ENCODE measurements at regions not wholly inside any gene's neighbourhood (a gene's known extent, or its start where the extent isn't known, plus 50 kb on each side); places are given as distances from the start of the nearest gene placed in this dataset.

- no peak overlapping the region for H3K4me3 ChIP-seq (ENCODE audit: low read length)
- no peak overlapping the region for H2AFZ ChIP-seq (ENCODE audit: low read length)
- H4K20me1 ChIP-seq (ENCODE audit: insufficient read depth, low read depth, low read length) = no peaks in the 10 kb centered on the region
- H3K79me2 ChIP-seq (ENCODE audit: low read length) = no peaks in the 10 kb centered on the region
- H3K4me2 ChIP-seq (ENCODE audit: low read depth, low read length, poor library complexity, severe bottlenecking) = no peak overlapping the region
- no peaks in the 10 kb centered on the region for H3K36me3 ChIP-seq (ENCODE audit: insufficient read depth, low read length)
- H3K4me1 ChIP-seq (ENCODE audit: low read length) = no peaks in the 10 kb centered on the region
- no peak overlapping the region for H3K9ac ChIP-seq (ENCODE audit: low read length)
- no peaks in the 10 kb centered on the region for H3K9me2 ChIP-seq (replicated peaks; ENCODE audit: insufficient read depth, low read length)
- H3K9me3 ChIP-seq (ENCODE audit: low read length) = no peaks in the 10 kb centered on the region
- no peak overlapping the region for H3K27ac ChIP-seq (ENCODE audit: low read length)
- H3K27me3 ChIP-seq (ENCODE audit: low read length) = no peaks in the 10 kb centered on the region
- DNase-seq = no peak
These were observed 205.0 kb upstream of the DAPK1 start for GRCh38 chr9:87292449-87293191.

- Histone ChIP-seq H3K4me1 (ENCODE audit: low read length) (no peaks in the 10 kb centered on the region), H3K27me3 (ENCODE audit: low read length) (no peaks in the 10 kb centered on the region), H3K9ac (ENCODE audit: low read length) (no peak overlapping the region), H3K4me3 (ENCODE audit: low read length) (no peak overlapping the region), H3K9me3 (ENCODE audit: low read length) (no peaks in the 10 kb centered on the region), H3K79me2 (ENCODE audit: low read length) (no peaks in the 10 kb centered on the region), H3K9me2 (replicated peaks; ENCODE audit: insufficient read depth, low read length) (no peaks in the 10 kb centered on the region), H3K4me2 (ENCODE audit: low read depth, low read length, poor library complexity, severe bottlenecking) (no peak overlapping the region), H4K20me1 (ENCODE audit: insufficient read depth, low read depth, low read length) (no peaks in the 10 kb centered on the region), H3K27ac (ENCODE audit: low read length) (no peak overlapping the region), H2AFZ (ENCODE audit: low read length) (no peak overlapping the region), H3K36me3 (ENCODE audit: insufficient read depth, low read length) (no peaks in the 10 kb centered on the region)
- no peak for DNase-seq
These were observed 203.5 kb upstream of the DAPK1 start for GRCh38 chr9:87294126-87294525.

- Histone ChIP-seq H3K27ac (ENCODE audit: low read length) (no peak overlapping the region), H4K20me1 (ENCODE audit: insufficient read depth, low read depth, low read length) (no peaks in the 10 kb centered on the region), H3K4me3 (ENCODE audit: low read length) (no peak overlapping the region), H3K9me3 (ENCODE audit: low read length) (no peaks in the 10 kb centered on the region), H3K27me3 (ENCODE audit: low read length) (no peaks in the 10 kb centered on the region), H3K9ac (ENCODE audit: low read length) (no peak overlapping the region), H3K79me2 (ENCODE audit: low read length) (no peaks in the 10 kb centered on the region), H3K36me3 (ENCODE audit: insufficient read depth, low read length) (no peaks in the 10 kb centered on the region), H3K4me2 (ENCODE audit: low read depth, low read length, poor library complexity, severe bottlenecking) (no peak overlapping the region), H3K9me2 (replicated peaks; ENCODE audit: insufficient read depth, low read length) (no peaks in the 10 kb centered on the region), H2AFZ (ENCODE audit: low read length) (no peak overlapping the region), H3K4me1 (ENCODE audit: low read length) (no peaks in the 10 kb centered on the region)
- no peak for DNase-seq
These were observed 196.8 kb upstream of the DAPK1 start for GRCh38 chr9:87300915-87301314.

- H3K4me2 ChIP-seq (ENCODE audit: low read depth, low read length, poor library complexity, severe bottlenecking) = no peak overlapping the region
- H3K9me3 ChIP-seq (ENCODE audit: low read length) = no peaks in the 10 kb centered on the region
- no peaks in the 10 kb centered on the region for H3K4me1 ChIP-seq (ENCODE audit: low read length)
- H3K9me2 ChIP-seq (replicated peaks; ENCODE audit: insufficient read depth, low read length) = no peaks in the 10 kb centered on the region
- no peak overlapping the region for H3K27ac ChIP-seq (ENCODE audit: low read length)
- H3K9ac ChIP-seq (ENCODE audit: low read length) = no peak overlapping the region
- H3K4me3 ChIP-seq (ENCODE audit: low read length) = no peak overlapping the region
- no peaks in the 10 kb centered on the region for H4K20me1 ChIP-seq (ENCODE audit: insufficient read depth, low read depth, low read length)
- no peaks in the 10 kb centered on the region for H3K79me2 ChIP-seq (ENCODE audit: low read length)
- no peaks in the 10 kb centered on the region for H3K27me3 ChIP-seq (ENCODE audit: low read length)
- DNase-seq = no peak
- no peaks in the 10 kb centered on the region for H3K36me3 ChIP-seq (ENCODE audit: insufficient read depth, low read length)
- H2AFZ ChIP-seq (ENCODE audit: low read length) = no peak overlapping the region
These were observed 196.3 kb upstream of the DAPK1 start for GRCh38 chr9:87301371-87301770.

DNA sequence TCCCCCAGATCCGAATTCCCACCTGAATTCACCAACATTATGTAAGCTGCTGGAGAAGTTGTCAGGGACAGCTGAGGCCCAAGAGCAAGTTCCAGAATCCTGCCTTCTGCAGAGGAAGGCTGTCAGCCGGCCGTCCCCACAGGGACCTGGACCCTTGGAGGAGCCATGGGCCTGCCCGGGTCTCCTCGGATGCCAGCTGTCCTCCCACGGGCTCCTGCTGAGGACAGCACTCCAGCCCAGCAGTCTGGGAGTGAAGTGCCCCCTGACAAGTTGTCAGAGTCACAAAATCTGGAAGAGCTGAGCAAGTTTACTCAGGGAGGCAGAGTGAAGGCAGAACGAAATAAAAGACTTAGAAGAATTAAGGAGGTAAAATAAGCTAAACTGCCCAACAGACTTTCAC, 192.5 kb upstream of the DAPK1 start:
- H3K4me3 ChIP-seq (ENCODE audit: low read length) = no peak overlapping the region
- no peak for DNase-seq
- no peaks in the 10 kb centered on the region for H3K36me3 ChIP-seq (ENCODE audit: insufficient read depth, low read length)

DNA sequence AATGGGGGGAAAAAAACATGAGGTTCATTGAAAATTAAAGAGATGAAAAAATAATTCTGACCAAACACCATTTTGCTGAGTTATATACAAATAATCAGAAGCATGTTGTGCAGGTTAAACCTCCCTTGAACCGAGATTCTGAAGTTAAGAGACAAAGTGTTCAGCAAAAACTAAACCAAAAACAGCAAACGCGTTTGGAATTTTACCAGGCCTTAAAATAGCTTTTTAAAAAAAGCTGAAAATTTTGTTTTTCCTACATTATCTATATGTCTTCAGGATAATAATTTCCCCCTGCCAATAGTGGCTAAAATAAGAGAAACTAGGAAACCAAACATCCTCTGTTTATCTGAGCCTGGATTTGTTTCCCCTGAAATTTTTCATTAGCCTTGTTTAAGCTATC, 191.7 kb upstream of the DAPK1 start:
- Histone ChIP-seq H2AFZ (ENCODE audit: low read length) (no peak overlapping the region), H4K20me1 (ENCODE audit: insufficient read depth, low read depth, low read length) (no peaks in the 10 kb centered on the region), H3K9me2 (replicated peaks; ENCODE audit: insufficient read depth, low read length) (no peaks in the 10 kb centered on the region), H3K79me2 (ENCODE audit: low read length) (no peaks in the 10 kb centered on the region), H3K4me1 (ENCODE audit: low read length) (no peaks in the 10 kb centered on the region), H3K9ac (ENCODE audit: low read length) (no peak overlapping the region), H3K36me3 (ENCODE audit: insufficient read depth, low read length) (no peaks in the 10 kb centered on the region), H3K4me2 (ENCODE audit: low read depth, low read length, poor library complexity, severe bottlenecking) (no peak overlapping the region), H3K9me3 (ENCODE audit: low read length) (no peaks in the 10 kb centered on the region), H3K4me3 (ENCODE audit: low read length) (no peak overlapping the region), H3K27ac (ENCODE audit: low read length) (no peak overlapping the region), H3K27me3 (ENCODE audit: low read length) (no peaks in the 10 kb centered on the region)
- DNase-seq = no peak

More for the DNA sequence above, 192.5 kb upstream of the DAPK1 start:
- no peak overlapping the region for H3K4me2 ChIP-seq (ENCODE audit: low read depth, low read length, poor library complexity, severe bottlenecking)
- no peak overlapping the region for H2AFZ ChIP-seq (ENCODE audit: low read length)
- H3K9me3 ChIP-seq (ENCODE audit: low read length) = no peaks in the 10 kb centered on the region
- H3K4me1 ChIP-seq (ENCODE audit: low read length) = no peaks in the 10 kb centered on the region
- no peaks in the 10 kb centered on the region for H3K27me3 ChIP-seq (ENCODE audit: low read length)
- H3K27ac ChIP-seq (ENCODE audit: low read length) = no peak overlapping the region
- H3K79me2 ChIP-seq (ENCODE audit: low read length) = no peaks in the 10 kb centered on the region
- no peaks in the 10 kb centered on the region for H4K20me1 ChIP-seq (ENCODE audit: insufficient read depth, low read depth, low read length)
- no peak overlapping the region for H3K9ac ChIP-seq (ENCODE audit: low read length)
- no peaks in the 10 kb centered on the region for H3K9me2 ChIP-seq (replicated peaks; ENCODE audit: insufficient read depth, low read length)

DNA sequence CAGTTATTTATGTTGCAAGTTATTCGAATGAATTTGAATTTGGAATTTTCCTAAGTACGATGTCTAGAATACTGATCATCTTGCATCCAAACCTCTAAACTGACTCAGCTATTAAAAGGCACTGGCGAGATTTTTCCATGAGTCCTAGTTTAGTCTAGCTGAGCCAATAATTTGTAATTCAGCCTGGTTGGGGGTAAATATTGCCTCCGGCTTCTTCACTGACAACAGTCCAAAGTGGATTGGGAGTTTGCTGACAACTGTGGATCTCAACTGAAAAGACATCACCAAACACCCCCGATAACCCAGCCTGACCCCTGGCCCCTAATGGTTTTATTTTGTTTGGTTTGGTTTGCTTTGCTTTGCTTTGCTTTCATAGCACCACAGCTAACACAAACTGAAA, 189.8 kb upstream of the DAPK1 start:
- Histone ChIP-seq H3K4me1 (ENCODE audit: low read length) (no peaks in the 10 kb centered on the region), H3K4me3 (ENCODE audit: low read length) (no peak overlapping the region), H3K27ac (ENCODE audit: low read length) (no peak overlapping the region), H3K9ac (ENCODE audit: low read length) (no peak overlapping the region), H2AFZ (ENCODE audit: low read length) (no peak overlapping the region), H4K20me1 (ENCODE audit: insufficient read depth, low read depth, low read length) (no peaks in the 10 kb centered on the region), H3K79me2 (ENCODE audit: low read length) (no peaks in the 10 kb centered on the region), H3K9me2 (replicated peaks; ENCODE audit: insufficient read depth, low read length) (no peaks in the 10 kb centered on the region), H3K4me2 (ENCODE audit: low read depth, low read length, poor library complexity, severe bottlenecking) (no peak overlapping the region), H3K9me3 (ENCODE audit: low read length) (no peaks in the 10 kb centered on the region), H3K36me3 (ENCODE audit: insufficient read depth, low read length) (no peaks in the 10 kb centered on the region), H3K27me3 (ENCODE audit: low read length) (no peaks in the 10 kb centered on the region)
- no peak for DNase-seq

GRCh38 chr9:87309236-87309635, 188.4 kb upstream of the DAPK1 start:
- no peak overlapping the region for H3K4me3 ChIP-seq (ENCODE audit: low read length)
- H3K27ac ChIP-seq (ENCODE audit: low read length) = no peak overlapping the region
- H4K20me1 ChIP-seq (ENCODE audit: insufficient read depth, low read depth, low read length) = no peaks in the 10 kb centered on the region

More at GRCh38 chr9:87309236-87309635, 188.4 kb upstream of the DAPK1 start:
- H3K4me1 ChIP-seq (ENCODE audit: low read length) = no peaks in the 10 kb centered on the region
- no peak overlapping the region for H3K4me2 ChIP-seq (ENCODE audit: low read depth, low read length, poor library complexity, severe bottlenecking)
- no peaks in the 10 kb centered on the region for H3K9me2 ChIP-seq (replicated peaks; ENCODE audit: insufficient read depth, low read length)
- H3K27me3 ChIP-seq (ENCODE audit: low read length) = no peaks in the 10 kb centered on the region
- no peaks in the 10 kb centered on the region for H3K79me2 ChIP-seq (ENCODE audit: low read length)
- no peak for DNase-seq
- H3K9me3 ChIP-seq (ENCODE audit: low read length) = no peaks in the 10 kb centered on the region
- H3K36me3 ChIP-seq (ENCODE audit: insufficient read depth, low read length) = no peaks in the 10 kb centered on the region
- no peak overlapping the region for H2AFZ ChIP-seq (ENCODE audit: low read length)
- H3K9ac ChIP-seq (ENCODE audit: low read length) = no peak overlapping the region

Data from Karpas-422 (cell line).